Transverse colon (tissue), 4 donors: ENCODE measurements at regions not wholly inside any gene's neighbourhood (a gene's known extent, or its start where the extent isn't known, plus 50 kb on each side); places are given as distances from the start of the nearest gene placed in this dataset.

Experiments
- DNase-seq: peaks from one replicate; pipeline ENCODE4 v3.0.0-alpha.2; 2019
- H3K27ac ChIP-seq, 4 donors: fragments of 200-600 bp; sonication (generic); 2 replicates each; pipeline ENCODE4 v1.5.1; 2016 to 2018; ENCODE audit warnings: inconsistent platforms in 4 of 4
- H3K27me3 ChIP-seq: fragments of 200-600 bp; sonication (generic); 2 replicates; pipeline ENCODE4 v1.5.1; 2017; ENCODE audit warnings: inconsistent platforms
- H3K36me3 ChIP-seq, 4 donors: fragments of 200-600 bp; sonication (generic); 2 replicates each; pipeline ENCODE4 v1.5.1; 2017 to 2019; ENCODE audit warnings: inconsistent platforms in 4 of 4
- H3K4me1 ChIP-seq, 4 donors: fragments of 200-600 bp; sonication (generic); 2 replicates each; pipeline ENCODE4 v1.5.1; 2017 to 2020; ENCODE audit warnings: inconsistent platforms in 4 of 4
- H3K4me3 ChIP-seq, 4 donors: fragments of 200-600 bp; sonication (generic); 1 replicate in 1 of 4; 2 replicates in 3 of 4; pipeline versions ENCODE4 v1.5.1 to v1.6.1; 2017 to 2019; ENCODE audit warnings: inconsistent platforms in 4 of 4
- H3K9me3 ChIP-seq, 2 donors: fragments of 200-600 bp; sonication (generic); 2 replicates each; pipeline ENCODE4 v1.5.1; 2017 to 2019; ENCODE audit warnings: inconsistent platforms in 2 of 2
- CTCF ChIP-seq, 5 experiments: fragments of 200-600 bp in 3 of 5; fragments of 450-650 bp in 2 of 5; sonication (generic) in 3 of 5; IDR thresholded peaks; 1 replicate in 2 of 5; 2 replicates in 3 of 5; pipeline ENCODE4 v1.5.1; 2016 to 2017; ENCODE audit warnings: antibody characterized with exemption in 5 of 5, inconsistent platforms in 3 of 5, mild to moderate bottlenecking in 2 of 5, moderate library complexity in 1 of 5
- EP300 ChIP-seq: sonication (generic); formaldehyde crosslinking; IDR thresholded peaks from one replicate; pipeline ENCODE4 v1.6.1; 2017; ENCODE audit warnings: antibody characterized with exemption, low read depth
- POLR2A ChIP-seq: fragments of 450-650 bp; IDR thresholded peaks from one replicate; pipeline ENCODE4 v1.6.1; 2016; ENCODE audit warnings: antibody characterized with exemption, mild to moderate bottlenecking, moderate library complexity
- POLR2AphosphoS5 ChIP-seq, 3 donors: sonication (generic); formaldehyde crosslinking; IDR thresholded peaks; one replicate each; pipeline ENCODE4 v1.6.1; 2016; ENCODE audit warnings: antibody characterized with exemption in 3 of 3
- WGBS, 2 donors: methylation state at CpG; one replicate each; pipeline ENCODE4 v1.1.5; 2018; ENCODE audit warnings: low coverage in 1 of 2; 5-methylcytosine and 5-hydroxymethylcytosine counted together
- in situ Hi-C, 4 donors: fragments of 200-750 bp; cut with MboI; loops; one replicate each; pipeline versions ENCODE4 v1.15.0 to v1.15.1; 2017; ENCODE audit warnings: low sequenced_read_pairs in 3 of 4, low pct_ligation_motif_present in 1 of 4, low pct_unique_long_range_greater_than_20kb in 1 of 4
- intact Hi-C: fragments of 100-400 bp; cut with DNase I; formaldehyde crosslinking; loops from one replicate; pipeline ENCODE4 v1.15.1; 2023; ENCODE audit warnings: low total_unique reads

- no peaks in the 10 kb centered on the region for H3K4me1 ChIP-seq
- 92% methylated on average over 5 of the region's 5 CpGs; no CpG with 5 or more reads in 1 of the 2 donors for WGBS, 2 donors
- no peak for DNase-seq
- TF ChIP-seq CTCF (IDR thresholded peaks at IDR 0.05) = no peak
- TF ChIP-seq POLR2A = no peak
- no peak for TF ChIP-seq EP300
- H3K9me3 ChIP-seq = no peaks in the 10 kb centered on the region
- no peaks in the 10 kb centered on the region for H3K27me3 ChIP-seq
- no peaks in the 10 kb centered on the region for H3K36me3 ChIP-seq
- intact Hi-C loops (no loop called here), in situ Hi-C loops (no loop called here)
- no peak overlapping the region for H3K4me3 ChIP-seq
- H3K27ac ChIP-seq = no peak overlapping the region
Observed at GRCh38 chr6:40197371-40197770, 263.1 kb upstream of the MOCS1 start.

GRCh38 chr6:40196135-40196518 is 261.9 kb upstream of the MOCS1 start:
- no peaks in the 10 kb centered on the region for H3K27me3 ChIP-seq
- intact Hi-C loops (no loop called here), in situ Hi-C loops (no loop called here)
- H3K27ac ChIP-seq = no peak overlapping the region
- H3K36me3 ChIP-seq = no peaks in the 10 kb centered on the region
- no peaks in the 10 kb centered on the region for H3K9me3 ChIP-seq
- DNase-seq = no peak
- no peaks in the 10 kb centered on the region for H3K4me1 ChIP-seq
- TF ChIP-seq EP300 (no peak), POLR2A (no peak), POLR2AphosphoS5 (IDR thresholded peaks at IDR 0.05) (no peak), CTCF (IDR thresholded peaks at IDR 0.05) (no peak)
- WGBS, 2 donors = 60 to 76% methylated on average over 1 to 4 of the region's 4 CpGs
- H3K4me3 ChIP-seq = no peak overlapping the region

GRCh38 chr6:40195428-40196134 is 261.3 kb upstream of the MOCS1 start:
- Histone ChIP-seq H3K36me3 (no peaks in the 10 kb centered on the region), H3K4me1 (no peaks in the 10 kb centered on the region), H3K27me3 (no peaks in the 10 kb centered on the region), H3K9me3 (no peaks in the 10 kb centered on the region), H3K27ac (no peak overlapping the region), H3K4me3 (no peak overlapping the region)
- intact Hi-C loops = no loop called here
- 87 to 90% methylated on average over 7 to 11 of the region's 11 CpGs for WGBS, 2 donors
- in situ Hi-C loops = no loop called here
- TF ChIP-seq POLR2A = no peak
- no peak for TF ChIP-seq POLR2AphosphoS5 (IDR thresholded peaks at IDR 0.05)
- no peak for TF ChIP-seq CTCF (IDR thresholded peaks at IDR 0.05)
- no peak for TF ChIP-seq EP300
- DNase-seq = no peak

GRCh38 chr6:40194447-40195170 is 260.3 kb upstream of the MOCS1 start:
- Histone ChIP-seq H3K4me3 (no peak overlapping the region), H3K27ac (no peak overlapping the region), H3K27me3 (no peaks in the 10 kb centered on the region), H3K36me3 (no peaks in the 10 kb centered on the region), H3K9me3 (no peaks in the 10 kb centered on the region), H3K4me1 (no peaks in the 10 kb centered on the region)
- TF ChIP-seq POLR2AphosphoS5 (IDR thresholded peaks at IDR 0.05) = no peak
- TF ChIP-seq POLR2A = no peak
- no peak for TF ChIP-seq EP300
- TF ChIP-seq CTCF (IDR thresholded peaks at IDR 0.05) = no peak
- DNase-seq = no peak
- intact Hi-C loops = no loop called here
- 61% methylated on average over 3 of the region's 3 CpGs; no CpG with 5 or more reads in 1 of the 2 donors for WGBS, 2 donors
- in situ Hi-C loops = no loop called here
